ENCODE measurements at regions not wholly inside any gene's neighbourhood (a gene's known extent, or its start where the extent isn't known, plus 50 kb on each side); places are given as distances from the start of the nearest gene placed in this dataset.

DNA sequence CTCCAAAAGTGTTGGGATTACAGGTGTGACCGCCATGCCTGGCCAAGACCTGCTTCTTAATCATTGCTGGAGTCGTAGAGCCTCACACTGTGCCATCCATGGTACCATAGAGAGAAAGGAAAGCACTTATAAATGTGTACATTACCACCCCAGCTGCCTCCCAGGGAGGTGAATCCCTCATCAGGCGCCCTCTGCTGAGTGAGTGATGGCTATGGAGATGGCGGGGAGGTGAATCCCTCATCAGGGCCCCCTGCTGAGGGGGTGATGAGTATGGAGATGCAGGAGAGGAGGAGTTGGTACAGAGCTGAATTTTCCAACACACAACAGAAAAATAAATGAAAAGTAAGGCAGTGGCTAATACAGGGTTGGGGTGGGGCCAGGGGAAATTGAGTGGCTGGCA is 263.4 kb downstream of the UQCRFS1 start:
- TF ChIP-seq, protein P1, sequence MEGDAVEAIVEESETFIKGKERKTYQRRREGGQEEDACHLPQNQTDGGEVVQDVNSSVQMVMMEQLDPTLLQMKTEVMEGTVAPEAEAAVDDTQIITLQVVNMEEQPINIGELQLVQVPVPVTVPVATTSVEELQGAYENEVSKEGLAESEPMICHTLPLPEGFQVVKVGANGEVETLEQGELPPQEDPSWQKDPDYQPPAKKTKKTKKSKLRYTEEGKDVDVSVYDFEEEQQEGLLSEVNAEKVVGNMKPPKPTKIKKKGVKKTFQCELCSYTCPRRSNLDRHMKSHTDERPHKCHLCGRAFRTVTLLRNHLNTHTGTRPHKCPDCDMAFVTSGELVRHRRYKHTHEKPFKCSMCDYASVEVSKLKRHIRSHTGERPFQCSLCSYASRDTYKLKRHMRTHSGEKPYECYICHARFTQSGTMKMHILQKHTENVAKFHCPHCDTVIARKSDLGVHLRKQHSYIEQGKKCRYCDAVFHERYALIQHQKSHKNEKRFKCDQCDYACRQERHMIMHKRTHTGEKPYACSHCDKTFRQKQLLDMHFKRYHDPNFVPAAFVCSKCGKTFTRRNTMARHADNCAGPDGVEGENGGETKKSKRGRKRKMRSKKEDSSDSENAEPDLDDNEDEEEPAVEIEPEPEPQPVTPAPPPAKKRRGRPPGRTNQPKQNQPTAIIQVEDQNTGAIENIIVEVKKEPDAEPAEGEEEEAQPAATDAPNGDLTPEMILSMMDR (IDR thresholded peaks at IDR 0.05): no peak
- Histone ChIP-seq H3K4me3 (no peak overlapping the region), H3K27ac (no peak overlapping the region)
- no peak for DNase-seq (ENCODE audit: low spot score)

DNA sequence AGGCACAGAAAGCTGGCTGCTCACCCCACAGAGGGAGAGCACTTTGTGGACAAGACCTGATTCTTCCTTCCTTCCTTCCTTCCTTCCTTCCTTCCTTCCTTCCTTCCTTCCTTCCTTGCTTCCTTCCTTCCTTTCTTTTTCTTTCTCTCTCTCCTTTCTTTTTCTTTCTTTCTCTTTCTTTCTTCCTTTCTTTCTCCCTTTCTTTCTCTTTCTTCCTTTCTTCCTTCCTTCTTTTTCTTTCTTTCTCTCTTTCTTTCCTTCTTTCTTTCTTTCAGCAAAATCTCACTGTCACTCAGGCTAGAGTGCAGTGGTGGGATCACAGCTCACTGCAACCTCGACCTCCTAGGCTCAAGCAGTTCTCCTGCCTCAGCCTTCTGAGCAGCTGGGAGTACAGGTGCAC is 263.9 kb downstream of the UQCRFS1 start:
- no peak overlapping the region for H3K27ac ChIP-seq
- H3K4me3 ChIP-seq: no peak overlapping the region
- TF ChIP-seq, protein P1 (IDR thresholded peaks at IDR 0.05): no peak
- no peak for DNase-seq (ENCODE audit: low spot score)

DNA sequence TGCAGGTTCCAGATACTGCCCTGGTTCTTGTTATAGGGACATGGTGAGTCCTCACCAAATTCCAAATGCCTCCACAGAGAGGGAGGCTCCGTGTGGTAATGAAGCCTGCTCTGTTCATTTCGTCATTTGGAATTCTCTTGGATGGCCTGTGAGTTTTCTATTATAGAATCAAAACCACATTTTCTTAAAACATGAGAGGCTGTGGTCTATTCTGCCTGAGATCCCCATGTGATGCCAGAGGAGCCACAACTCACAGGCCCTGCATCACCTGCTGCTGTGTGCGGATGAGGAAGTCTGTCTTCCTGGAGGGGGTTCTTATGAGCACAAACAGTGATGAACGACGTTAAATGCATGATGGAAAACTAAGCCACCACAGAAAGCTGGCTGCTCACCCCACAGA is 264.4 kb downstream of the UQCRFS1 start:
- H3K4me3 ChIP-seq: no peak overlapping the region
- no peak for DNase-seq (ENCODE audit: low spot score)
- H3K27ac ChIP-seq: no peak overlapping the region
- TF ChIP-seq, protein P1 (IDR thresholded peaks at IDR 0.05): no peak

DNA sequence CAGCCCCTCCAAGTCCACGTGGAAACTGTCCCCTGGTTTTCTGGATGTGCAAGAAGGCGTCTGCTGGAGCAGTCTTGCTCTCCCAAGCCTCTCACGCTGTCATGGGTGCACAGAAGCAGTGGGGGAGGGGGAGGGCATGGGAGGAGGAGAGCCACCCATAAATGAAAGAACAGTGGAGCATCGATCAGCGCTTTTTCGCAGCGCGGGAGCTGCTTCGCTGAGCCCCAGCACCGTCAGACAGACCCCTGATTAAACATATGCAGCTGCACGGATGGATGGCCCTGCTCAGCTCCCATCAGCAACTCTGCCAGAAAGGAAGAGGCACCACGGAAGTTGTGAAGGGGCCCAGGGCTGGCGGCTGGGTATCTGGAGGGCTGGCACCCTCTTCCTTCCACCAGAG is 264.9 kb downstream of the UQCRFS1 start:
- Histone ChIP-seq H3K4me3 (no peak overlapping the region), H3K27ac (no peak overlapping the region)
- no peak for DNase-seq (ENCODE audit: low spot score)

DNA sequence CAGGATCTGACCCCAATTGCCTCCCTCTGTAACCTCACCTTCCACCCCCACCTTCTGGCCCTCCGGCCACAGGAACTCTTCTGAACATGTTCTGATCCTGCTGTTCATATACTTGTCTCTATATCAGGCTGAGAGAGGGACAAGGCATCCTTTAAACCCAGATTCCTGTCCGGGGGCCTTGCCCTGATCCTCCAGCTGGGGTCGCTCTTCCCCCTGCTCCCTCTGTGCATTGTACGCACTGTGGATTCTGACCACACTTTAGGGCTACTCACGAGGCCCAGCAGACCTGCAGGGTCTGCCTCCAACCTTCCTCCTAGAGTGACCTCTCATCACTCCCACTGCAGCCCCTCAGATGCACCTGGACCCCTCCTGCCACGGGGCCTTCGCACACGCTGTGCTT is 269.3 kb downstream of the UQCRFS1 start:
- Histone ChIP-seq H3K27ac (no peak overlapping the region), H3K4me3 (no peak overlapping the region)
- no peak for DNase-seq (ENCODE audit: low spot score)
- TF ChIP-seq, protein P1 (IDR thresholded peaks at IDR 0.05): no peak

More for the DNA sequence above, 264.9 kb downstream of the UQCRFS1 start:
- TF ChIP-seq, protein P1 (IDR thresholded peaks at IDR 0.05): no peak

DNA sequence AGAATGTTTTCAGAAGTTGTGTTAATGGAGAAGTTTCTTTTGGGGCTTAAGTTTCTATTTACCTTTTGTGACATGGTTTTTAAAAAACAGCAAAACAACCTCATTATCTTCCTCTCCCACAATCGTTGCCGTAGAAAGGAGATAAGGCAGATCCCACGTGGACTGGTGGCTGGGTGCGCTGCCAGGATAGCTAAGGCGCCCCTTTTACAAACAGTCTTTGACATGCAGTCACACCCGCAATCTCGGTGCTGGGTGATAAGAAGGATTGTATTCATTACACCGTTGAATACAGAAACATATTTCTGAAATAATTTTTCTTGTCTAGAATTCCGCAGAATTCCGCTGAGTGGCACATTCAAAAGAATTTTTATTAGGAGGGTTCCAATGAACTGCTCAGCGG is 271.1 kb downstream of the UQCRFS1 start:
- no peak overlapping the region for H3K27ac ChIP-seq
- no peak for DNase-seq (ENCODE audit: low spot score)
- TF ChIP-seq, protein P1 (IDR thresholded peaks at IDR 0.05): no peak
- no peak overlapping the region for H3K4me3 ChIP-seq

DNA sequence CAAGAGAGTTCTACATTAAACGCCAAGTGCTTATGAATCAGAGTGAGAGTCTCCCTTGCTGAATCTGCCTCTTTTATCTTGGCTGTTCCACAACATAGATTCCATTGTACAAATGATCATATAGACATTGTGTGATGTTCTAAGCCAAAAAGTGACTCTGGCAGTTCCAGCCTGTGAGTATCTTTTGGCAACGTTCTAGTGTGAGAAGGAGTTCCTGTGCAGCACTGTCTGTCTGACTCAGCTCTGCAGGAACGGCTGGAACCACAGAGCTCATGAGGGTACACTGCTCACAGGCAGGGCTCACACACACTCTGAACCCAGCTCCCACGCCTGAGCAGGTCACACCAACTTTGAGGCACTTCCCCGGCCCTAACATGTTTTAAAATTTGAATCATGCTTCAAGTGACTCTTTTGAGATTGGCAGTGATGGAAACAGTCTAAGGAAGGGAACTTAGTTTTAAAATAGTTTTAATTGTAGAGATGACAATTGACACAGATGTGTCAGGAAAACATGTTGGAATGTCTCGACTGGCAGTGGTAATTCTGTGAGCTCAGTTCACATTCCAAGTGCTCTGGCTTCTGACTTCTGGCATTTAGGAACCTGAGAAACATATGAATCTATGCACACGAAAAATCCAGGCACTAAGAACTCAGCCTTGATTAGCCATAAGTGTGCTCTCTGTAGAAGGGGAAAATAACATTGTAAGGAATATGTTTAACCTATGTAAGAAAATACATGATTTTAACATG is 272.0 kb downstream of the UQCRFS1 start:
- H3K4me3 ChIP-seq: no peak overlapping the region
- DNase-seq (ENCODE audit: low spot score): no peak
- H3K27ac ChIP-seq: no peak overlapping the region
- TF ChIP-seq, protein P1 (IDR thresholded peaks at IDR 0.05): no peak

Measured in coronary artery (tissue), 2 donors.